H9 (cell line): ENCODE measurements at regions not wholly inside any gene's neighbourhood (a gene's known extent, or its start where the extent isn't known, plus 50 kb on each side); places are given as distances from the start of the nearest gene placed in this dataset.

Experiments used
- DNase-seq: peaks from one replicate; pipeline ENCODE4 v3.0.0-alpha.2; 2017
- H2AFZ ChIP-seq: one replicate; pipeline ENCODE4 v1.6.1; 2013; ENCODE audit warnings: mild to moderate bottlenecking, low read length, control low read depth, moderate library complexity
- H2AK5ac ChIP-seq: 2 replicates; pipeline ENCODE4 v1.6.1; 2013; ENCODE audit warnings: low read length, control low read depth, mixed read lengths; ENCODE audit not compliant: insufficient read length
- H2BK120ac ChIP-seq: one replicate; pipeline ENCODE4 v1.6.1; 2013; ENCODE audit warnings: low read depth, mild to moderate bottlenecking, low read length, control low read depth, inconsistent platforms; ENCODE audit not compliant: poor library complexity, severe bottlenecking
- H2BK12ac ChIP-seq: 2 replicates; pipeline ENCODE4 v1.6.1; 2013; ENCODE audit warnings: low read length, control low read depth, mixed read lengths, low read depth; ENCODE audit not compliant: insufficient read length
- H2BK15ac ChIP-seq: 2 replicates; pipeline ENCODE4 v1.6.1; 2013; ENCODE audit warnings: low read depth, low read length, control low read depth
- H2BK20ac ChIP-seq: one replicate; pipeline ENCODE4 v1.6.1; 2013; ENCODE audit warnings: low read depth, mild to moderate bottlenecking, low read length, control low read depth, inconsistent platforms; ENCODE audit not compliant: poor library complexity, severe bottlenecking
- H2BK5ac ChIP-seq: 2 replicates; pipeline ENCODE4 v1.6.1; 2013; ENCODE audit warnings: low read length, control low read depth, mixed read lengths; ENCODE audit not compliant: insufficient read length
- H3K14ac ChIP-seq: 2 replicates; pipeline ENCODE4 v1.6.1; 2013; ENCODE audit warnings: low read length, control low read depth; ENCODE audit not compliant: insufficient read depth
- H3K18ac ChIP-seq: 2 replicates; pipeline ENCODE4 v1.6.1; 2013; ENCODE audit warnings: low read depth, mild to moderate bottlenecking, mixed read lengths, low read length, control low read depth; ENCODE audit not compliant: insufficient read length
- H3K23ac ChIP-seq: 2 replicates; pipeline ENCODE4 v1.6.1; 2013; ENCODE audit warnings: low read length, control low read depth, mixed read lengths, low read depth; ENCODE audit not compliant: insufficient read length
- H3K23me2 ChIP-seq: 2 replicates; pipeline ENCODE4 v1.6.1; 2013; ENCODE audit warnings: low read depth, mild to moderate bottlenecking, mixed read lengths, low read length, control low read depth; ENCODE audit not compliant: insufficient read length, poor library complexity, severe bottlenecking
- H3K27ac ChIP-seq: 2 replicates; pipeline ENCODE4 v1.5.1; 2013; ENCODE audit warnings: low read length, control low read depth, mixed read lengths, low read depth; ENCODE audit not compliant: insufficient read length
- H3K27me3 ChIP-seq: 2 replicates; pipeline ENCODE4 v1.6.1; 2013; ENCODE audit warnings: low read length, control low read depth, inconsistent platforms; ENCODE audit not compliant: insufficient read depth
- H3K4ac ChIP-seq: 2 replicates; pipeline ENCODE4 v1.6.1; 2013; ENCODE audit warnings: low read depth, mild to moderate bottlenecking, control low read depth, inconsistent platforms, low read length, moderate library complexity
- H3K4me1 ChIP-seq: 2 replicates; pipeline ENCODE4 v1.6.1; 2013; ENCODE audit warnings: low read length, control low read depth, inconsistent platforms; ENCODE audit not compliant: insufficient read depth
- H3K4me2 ChIP-seq: 2 replicates; pipeline ENCODE4 v1.6.1; 2013; ENCODE audit warnings: low read length, control low read depth, mixed read lengths; ENCODE audit not compliant: insufficient read length, insufficient read depth
- H3K56ac ChIP-seq: 2 replicates; pipeline ENCODE4 v1.6.1; 2013; ENCODE audit warnings: low read depth, mild to moderate bottlenecking, mixed read lengths, low read length, control low read depth; ENCODE audit not compliant: insufficient read length
- H3K79me1 ChIP-seq: 2 replicates; pipeline ENCODE4 v1.6.1; 2013; ENCODE audit warnings: low read depth, mild to moderate bottlenecking, moderate library complexity, low read length, control low read depth, inconsistent platforms; ENCODE audit not compliant: insufficient read depth, poor library complexity, severe bottlenecking
- H3K79me2 ChIP-seq: 2 replicates; pipeline ENCODE4 v1.6.1; 2013; ENCODE audit warnings: low read length, control low read depth, inconsistent platforms; ENCODE audit not compliant: insufficient read depth
- H3K9ac ChIP-seq: 2 replicates; pipeline ENCODE4 v1.6.1; 2013; ENCODE audit warnings: low read length, control low read depth, mixed read lengths; ENCODE audit not compliant: insufficient read length; ENCODE audit errors: extremely low read depth
- H3K9me3 ChIP-seq: one replicate; pipeline ENCODE4 v1.6.1; 2013; ENCODE audit warnings: low read depth, low read length, inconsistent platforms; ENCODE audit not compliant: control insufficient read depth
- H3T11ph ChIP-seq: one replicate; pipeline ENCODE4 v1.6.1; 2013; ENCODE audit warnings: mild to moderate bottlenecking, low read length, control low read depth, inconsistent platforms
- H4K20me1 ChIP-seq: one replicate; pipeline ENCODE4 v1.6.1; 2013; ENCODE audit not compliant: control insufficient read depth, insufficient read length, insufficient read depth
- H4K5ac ChIP-seq: 2 replicates; pipeline ENCODE4 v1.6.1; 2013; ENCODE audit warnings: low read depth, mild to moderate bottlenecking, mixed read lengths, low read length, control low read depth; ENCODE audit not compliant: insufficient read length
- H4K8ac ChIP-seq: replicated peaks from 2 replicates; pipeline ENCODE4 v1.6.1; 2013; ENCODE audit warnings: low read length, control low read depth, mixed read lengths, low read depth; ENCODE audit not compliant: insufficient read length
- H4K91ac ChIP-seq: 2 replicates; pipeline ENCODE4 v1.6.1; 2013; ENCODE audit warnings: low read depth, mild to moderate bottlenecking, moderate library complexity, mixed read lengths, low read length, control low read depth; ENCODE audit not compliant: insufficient read length
- H3K27ac Mint-ChIP-seq, 3 experiments: 2 replicates in 2 of 3; 3 replicates in 1 of 3; pipeline ENCODE4 v1.8.0; 2020 to 2021; ENCODE audit warnings: mixed read lengths in 3 of 3, mild to moderate bottlenecking in 1 of 3, moderate library complexity in 1 of 3
- H3K27me3 Mint-ChIP-seq: 2 replicates; pipeline ENCODE4 v1.8.0; 2021; ENCODE audit warnings: low read depth, mild to moderate bottlenecking, moderate library complexity, mixed read lengths
- H3K36me3 Mint-ChIP-seq, 3 experiments: 2 replicates in 2 of 3; 3 replicates in 1 of 3; pipeline ENCODE4 v1.8.0; 2020 to 2021; ENCODE audit warnings: low read depth in 3 of 3, mixed read lengths in 3 of 3; ENCODE audit not compliant: insufficient read depth in 1 of 3
- H3K4me1 Mint-ChIP-seq, 2 experiments: 2 replicates each; pipeline ENCODE4 v1.8.0; 2020; ENCODE audit warnings: mixed read lengths in 2 of 2
- H3K4me3 Mint-ChIP-seq, 2 experiments: 2 replicates in 1 of 2; 3 replicates in 1 of 2; pipeline ENCODE4 v1.8.0; 2020 to 2021; ENCODE audit warnings: mild to moderate bottlenecking in 2 of 2, mixed read lengths in 2 of 2, moderate library complexity in 1 of 2
- H3K9me3 Mint-ChIP-seq, 2 experiments: 2 replicates in 1 of 2; 3 replicates in 1 of 2; pipeline ENCODE4 v1.8.0; 2020; ENCODE audit warnings: mild to moderate bottlenecking in 2 of 2, mixed read lengths in 2 of 2, moderate library complexity in 1 of 2
- CTCF ChIP-seq: fragments of 200-600 bp; sonication (generic); conservative IDR thresholded peaks from 3 replicates; pipeline ENCODE4 v1.8.0; 2021; ENCODE audit warnings: antibody characterized with exemption, mild to moderate bottlenecking
- WGBS: extraction: QIAGEN DNeasy Blood & Tissue Kit; methylation state at CpG from one replicate; pipeline ENCODE4 v1.1.7; 2013; ENCODE audit warnings: missing lambda C conversion rate, low lambda C conversion rate, mixed read lengths; ENCODE audit not compliant: insufficient read length; ENCODE audit errors: extremely low coverage; 5-methylcytosine and 5-hydroxymethylcytosine counted together

- no peak for DNase-seq
- Histone ChIP-seq H2BK120ac (no peak overlapping the region), H3K27ac (no peak overlapping the region), H3K14ac (no peak overlapping the region; the same call in 1 of the 2 replicates), H4K91ac (no peak overlapping the region), H3K56ac (no peak overlapping the region), H2AK5ac (no peak overlapping the region), H2BK20ac (no peak overlapping the region), H3K18ac (no peak overlapping the region), H4K5ac (no peak overlapping the region), H3K4me1 (no peaks in the 10 kb centered on the region), H3K23me2 (no peaks in the 10 kb centered on the region), H3K79me2 (no peaks in the 10 kb centered on the region), H3K4ac (no peak overlapping the region), H2BK15ac (no peak overlapping the region), H3K23ac (no peak overlapping the region), H2AFZ (no peak overlapping the region), H3T11ph (no peak overlapping the region), H3K79me1 (no peaks in the 10 kb centered on the region), H3K27me3 (no peaks in the 10 kb centered on the region), H2BK5ac (no peak overlapping the region), H3K4me2 (no peak overlapping the region), H4K8ac (no peak overlapping the region), H2BK12ac (no peak overlapping the region), H3K9ac (no peak overlapping the region), H3K9me3 (no peaks in the 10 kb centered on the region), H4K20me1 (no peaks in the 10 kb centered on the region)
- Mint-ChIP-seq H3K4me1 (peaks cover 10 to 22% of the 10 kb centered on the region in 2 experiments), H3K27ac (no peak overlapping the region), H3K9me3 (peaks cover 5 to 9% of the 10 kb centered on the region in 2 experiments; a peak in 4 of 5 replicates), H3K27me3 (peaks cover 16% of the 10 kb centered on the region), H3K4me3 (no peak overlapping the region), H3K36me3 (peaks cover 0 to 6% (median 1%) of the 10 kb centered on the region in 3 experiments; a peak in 5 of 7 replicates)
- TF ChIP-seq CTCF = no peak
- no CpG with 5 or more reads among the region's 8 CpGs for WGBS
Measured at GRCh38 chr9:93830012-93830596, 125.1 kb downstream of the BARX1 start.
